ENCODE measurements at regions not wholly inside any gene's neighbourhood (a gene's known extent, or its start where the extent isn't known, plus 50 kb on each side); places are given as distances from the start of the nearest gene placed in this dataset.
"Not testable (repeated sequence)": the region's sequence is repeated elsewhere in the genome, so short reads cannot be mapped to it uniquely, and the experiment has no call there.

- H3K36me3 Mint-ChIP-seq (ENCODE audit: low read depth): no peaks in the 10 kb centered on the region
- no peak overlapping the region for H3K27ac Mint-ChIP-seq
- no peaks in the 10 kb centered on the region for H3K4me1 Mint-ChIP-seq (ENCODE audit: low read depth)
- intact Hi-C loops (cut with micrococcal nuclease): no loop called here
- H3K9me3 Mint-ChIP-seq: peaks cover 11% of the 10 kb centered on the region
- no peak overlapping the region for H3K4me3 Mint-ChIP-seq
- no peaks in the 10 kb centered on the region for H3K27me3 Mint-ChIP-seq (ENCODE audit: insufficient read depth)
- no peak for DNase-seq (ENCODE audit: low spot score)
Observed at GRCh38 chr5:23755906-23756305, 248.5 kb downstream of the PRDM9 start.

GRCh38 chr5:23756779-23757178, 249.4 kb downstream of the PRDM9 start:
- intact Hi-C loops (cut with micrococcal nuclease): no loop called here
- no peaks in the 10 kb centered on the region for H3K4me1 Mint-ChIP-seq (ENCODE audit: low read depth)
- no peak overlapping the region for H3K27ac Mint-ChIP-seq
- peaks cover 5% of the 10 kb centered on the region for H3K9me3 Mint-ChIP-seq
- no peaks in the 10 kb centered on the region for H3K36me3 Mint-ChIP-seq (ENCODE audit: low read depth)
- no peaks in the 10 kb centered on the region for H3K27me3 Mint-ChIP-seq (ENCODE audit: insufficient read depth)
- no peak overlapping the region for H3K4me3 Mint-ChIP-seq
- DNase-seq (ENCODE audit: low spot score): no peak

DNA sequence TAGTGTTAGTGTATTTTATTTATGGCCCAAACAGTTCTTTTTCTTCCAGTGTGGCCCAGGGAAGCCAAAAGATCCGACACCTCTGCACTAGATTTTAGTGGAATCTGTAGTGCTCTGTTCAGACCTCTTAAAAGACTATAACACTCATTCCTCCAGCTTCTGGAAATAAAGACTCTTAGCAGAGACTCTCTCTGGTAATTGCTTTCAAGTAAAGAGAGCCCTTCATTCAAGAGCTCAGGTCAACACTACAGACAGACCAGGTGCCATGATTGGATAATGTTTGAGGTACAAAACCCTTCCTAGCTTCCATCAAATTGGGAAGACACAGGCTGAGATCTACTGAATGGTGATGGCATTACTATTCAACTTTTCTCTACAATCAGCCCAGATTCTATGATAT, 255.8 kb downstream of the PRDM9 start:
- Mint-ChIP-seq H3K4me3 (no peak overlapping the region), H3K4me1 (ENCODE audit: low read depth) (no peaks in the 10 kb centered on the region), H3K27me3 (ENCODE audit: insufficient read depth) (no peaks in the 10 kb centered on the region), H3K36me3 (ENCODE audit: low read depth) (no peaks in the 10 kb centered on the region), H3K9me3 (peaks cover 5% of the 10 kb centered on the region), H3K27ac (no peak overlapping the region)
- intact Hi-C loops (cut with micrococcal nuclease): no loop called here
- no peak for DNase-seq (ENCODE audit: low spot score)

- no peak overlapping the region for H3K4me3 Mint-ChIP-seq
- H3K9me3 Mint-ChIP-seq: peaks cover 19% of the 10 kb centered on the region
- no peak for DNase-seq (ENCODE audit: low spot score)
- H3K4me1 Mint-ChIP-seq (ENCODE audit: low read depth): no peaks in the 10 kb centered on the region
- no peaks in the 10 kb centered on the region for H3K36me3 Mint-ChIP-seq (ENCODE audit: low read depth)
- no peak overlapping the region for H3K27ac Mint-ChIP-seq
- no peaks in the 10 kb centered on the region for H3K27me3 Mint-ChIP-seq (ENCODE audit: insufficient read depth)
- intact Hi-C loops (cut with micrococcal nuclease): no loop called here
Observed at GRCh38 chr5:23776684-23777083, 269.3 kb downstream of the PRDM9 start.

DNA sequence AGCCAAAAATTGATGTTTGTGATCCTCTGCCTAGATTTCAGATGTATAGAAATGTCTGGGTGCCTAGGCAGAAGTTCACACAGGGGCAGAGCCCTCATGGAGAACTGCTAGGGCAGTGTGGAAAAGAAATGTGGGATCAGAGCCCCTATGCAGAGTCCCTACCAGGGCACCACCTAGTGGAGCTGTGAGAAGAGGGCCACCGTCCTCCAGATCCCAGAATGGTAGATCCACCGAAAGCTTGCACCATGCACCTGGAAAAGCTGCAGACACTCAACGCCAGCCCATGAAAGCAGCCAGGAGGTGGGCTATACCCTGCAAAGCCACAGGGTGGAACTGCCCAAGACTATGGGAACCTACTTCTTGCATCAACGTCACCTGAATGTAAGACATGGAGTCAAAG, 292.9 kb downstream of the PRDM9 start:
- H3K9me3 Mint-ChIP-seq: peaks cover 14% of the 10 kb centered on the region
- DNase-seq (ENCODE audit: low spot score); H3K4me3 Mint-ChIP-seq; H3K27ac Mint-ChIP-seq; H3K27me3 Mint-ChIP-seq (ENCODE audit: insufficient read depth); H3K36me3 Mint-ChIP-seq (ENCODE audit: low read depth); H3K4me1 Mint-ChIP-seq (ENCODE audit: low read depth); intact Hi-C loops (cut with micrococcal nuclease): not testable (repeated sequence)

DNA sequence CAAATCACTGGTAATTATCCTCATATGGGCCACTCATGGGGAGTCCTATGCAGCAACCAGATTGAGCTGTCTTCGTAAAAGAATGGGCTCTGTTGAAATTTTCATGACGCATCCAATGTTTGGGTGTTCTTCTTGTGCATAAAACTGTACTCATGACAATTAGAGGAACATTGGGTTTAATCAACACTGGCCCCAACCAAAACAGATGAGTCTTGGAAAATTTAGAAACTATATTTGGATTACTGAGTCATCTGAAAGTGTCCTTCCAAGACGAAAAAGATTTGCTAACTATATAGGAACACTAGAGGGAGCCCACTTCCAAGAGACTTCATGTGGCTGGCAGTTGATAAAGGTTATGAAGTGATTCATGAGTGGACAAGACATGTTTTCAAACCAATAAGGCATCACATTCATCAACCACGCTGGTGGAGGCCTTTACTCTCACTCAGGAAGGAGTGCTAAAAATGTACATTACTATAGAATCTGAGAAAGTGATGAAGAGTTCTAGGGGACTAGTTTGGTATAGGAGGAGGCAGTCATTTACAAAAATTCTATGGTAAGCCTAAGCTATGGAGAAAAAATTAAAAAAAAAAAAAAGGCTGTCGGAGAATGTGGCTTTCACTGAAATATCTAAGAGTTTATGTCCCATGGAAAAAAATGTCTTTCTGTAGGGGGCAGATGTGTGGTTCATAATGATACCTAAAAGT, 313.5 kb downstream of the PRDM9 start:
- no peak for DNase-seq (ENCODE audit: low spot score)
- Mint-ChIP-seq H3K9me3 (peaks cover 10% of the 10 kb centered on the region), H3K4me1 (ENCODE audit: low read depth) (no peaks in the 10 kb centered on the region), H3K27ac (no peak overlapping the region), H3K36me3 (ENCODE audit: low read depth) (no peaks in the 10 kb centered on the region), H3K4me3 (no peak overlapping the region), H3K27me3 (ENCODE audit: insufficient read depth) (no peaks in the 10 kb centered on the region)
- intact Hi-C loops (cut with micrococcal nuclease): no loop called here

- Mint-ChIP-seq H3K27ac (no peak overlapping the region), H3K36me3 (ENCODE audit: low read depth) (no peaks in the 10 kb centered on the region), H3K27me3 (ENCODE audit: insufficient read depth) (no peaks in the 10 kb centered on the region), H3K9me3 (peaks cover 16% of the 10 kb centered on the region), H3K4me3 (no peak overlapping the region), H3K4me1 (ENCODE audit: low read depth) (no peaks in the 10 kb centered on the region)
- DNase-seq (ENCODE audit: low spot score): no peak
- intact Hi-C loops (cut with micrococcal nuclease): no loop called here
Observed at GRCh38 chr5:23823521-23823920, 316.1 kb downstream of the PRDM9 start.

DNA sequence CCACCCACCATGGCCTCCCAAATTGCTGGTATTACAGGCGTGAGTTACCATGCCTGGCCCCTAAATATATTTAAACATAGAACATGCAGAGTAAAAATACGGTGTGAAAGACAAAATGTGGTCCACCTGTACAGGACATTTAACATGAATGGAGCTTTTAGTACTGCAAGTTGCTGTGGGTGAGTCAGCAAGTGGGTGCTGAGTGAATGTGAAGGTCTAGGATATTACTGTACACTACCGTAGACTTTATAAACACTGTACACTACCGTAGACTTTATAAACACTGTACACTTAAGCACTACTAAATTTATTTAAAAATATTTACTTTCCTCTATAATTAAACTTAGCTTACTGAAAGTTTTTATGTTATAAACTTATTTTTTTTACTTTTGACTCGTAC, 317.8 kb downstream of the PRDM9 start:
- no peak overlapping the region for H3K4me3 Mint-ChIP-seq
- H3K27me3 Mint-ChIP-seq (ENCODE audit: insufficient read depth): no peaks in the 10 kb centered on the region
- H3K4me1 Mint-ChIP-seq (ENCODE audit: low read depth): no peaks in the 10 kb centered on the region
- intact Hi-C loops (cut with micrococcal nuclease): no loop called here
- no peak for DNase-seq (ENCODE audit: low spot score)
- H3K9me3 Mint-ChIP-seq: peaks cover 16% of the 10 kb centered on the region
- no peak overlapping the region for H3K27ac Mint-ChIP-seq
- H3K36me3 Mint-ChIP-seq (ENCODE audit: low read depth): no peaks in the 10 kb centered on the region

DNA sequence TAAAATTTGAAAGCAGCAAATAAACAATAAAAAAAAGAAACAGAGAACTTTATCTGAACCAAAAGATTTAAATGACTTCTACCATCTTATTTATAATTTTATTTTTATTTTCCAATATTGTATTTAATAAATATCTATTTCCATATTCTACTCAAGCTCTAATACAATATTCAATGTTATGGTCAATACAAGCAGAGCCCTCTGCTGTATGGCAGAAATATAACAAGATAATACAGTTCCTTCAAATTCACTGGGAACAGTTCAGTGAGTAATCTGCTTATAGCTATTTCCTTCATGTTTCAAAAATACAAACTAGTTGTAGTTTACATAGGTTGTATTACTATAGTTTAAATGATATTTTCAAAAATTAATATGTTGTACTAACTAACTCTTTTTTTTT, 332.7 kb downstream of the PRDM9 start:
- DNase-seq (ENCODE audit: low spot score): no peak
- H3K27me3 Mint-ChIP-seq (ENCODE audit: insufficient read depth): no peaks in the 10 kb centered on the region
- peaks cover 20% of the 10 kb centered on the region for H3K9me3 Mint-ChIP-seq
- H3K4me1 Mint-ChIP-seq (ENCODE audit: low read depth): no peaks in the 10 kb centered on the region
- H3K4me3 Mint-ChIP-seq: no peak overlapping the region
- no peak overlapping the region for H3K27ac Mint-ChIP-seq
- intact Hi-C loops (cut with micrococcal nuclease): no loop called here
- no peaks in the 10 kb centered on the region for H3K36me3 Mint-ChIP-seq (ENCODE audit: low read depth)

- Mint-ChIP-seq H3K27me3 (ENCODE audit: insufficient read depth) (no peaks in the 10 kb centered on the region), H3K9me3 (peaks cover 8% of the 10 kb centered on the region), H3K4me3 (no peak overlapping the region), H3K36me3 (ENCODE audit: low read depth) (no peaks in the 10 kb centered on the region), H3K27ac (no peak overlapping the region), H3K4me1 (ENCODE audit: low read depth) (no peaks in the 10 kb centered on the region)
- no peak for DNase-seq (ENCODE audit: low spot score)
- intact Hi-C loops (cut with micrococcal nuclease): no loop called here
Observed at GRCh38 chr5:23864786-23865185, 357.4 kb downstream of the PRDM9 start.

DNA sequence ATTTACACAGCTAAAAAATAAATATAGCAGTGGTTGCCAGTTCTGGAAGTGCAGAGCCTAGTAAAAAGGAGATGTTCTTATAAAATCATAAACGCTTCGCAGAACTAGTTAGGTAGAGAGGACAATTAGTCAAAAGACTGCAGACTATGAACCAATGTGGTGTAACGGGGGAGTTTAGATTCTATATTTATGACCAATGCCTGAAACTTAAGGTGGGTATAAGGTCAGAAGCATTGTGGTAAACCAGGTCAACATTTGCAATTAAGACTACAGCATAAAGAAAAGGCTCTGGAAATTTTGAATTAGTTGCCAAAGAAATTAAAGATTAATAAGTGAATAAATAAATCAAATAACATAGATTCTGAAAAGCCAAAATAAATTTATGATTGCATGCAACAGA, 370.4 kb downstream of the PRDM9 start:
- H3K4me1 Mint-ChIP-seq (ENCODE audit: low read depth): no peaks in the 10 kb centered on the region
- no peaks in the 10 kb centered on the region for H3K27me3 Mint-ChIP-seq (ENCODE audit: insufficient read depth)
- peaks cover 3% of the 10 kb centered on the region for H3K9me3 Mint-ChIP-seq
- no peak overlapping the region for H3K27ac Mint-ChIP-seq
- no peak for DNase-seq (ENCODE audit: low spot score)
- H3K4me3 Mint-ChIP-seq: no peak overlapping the region
- no peaks in the 10 kb centered on the region for H3K36me3 Mint-ChIP-seq (ENCODE audit: low read depth)
- intact Hi-C loops (cut with micrococcal nuclease): no loop called here

GRCh38 chr5:23884405-23885031, 377.1 kb downstream of the PRDM9 start:
- Mint-ChIP-seq H3K36me3 (ENCODE audit: low read depth) (no peaks in the 10 kb centered on the region), H3K4me3 (no peak overlapping the region), H3K27ac (no peak overlapping the region), H3K9me3 (peaks cover 16% of the 10 kb centered on the region), H3K4me1 (ENCODE audit: low read depth) (no peaks in the 10 kb centered on the region), H3K27me3 (ENCODE audit: insufficient read depth) (no peaks in the 10 kb centered on the region)
- no peak for DNase-seq (ENCODE audit: low spot score)
- intact Hi-C loops (cut with micrococcal nuclease): no loop called here

DNA sequence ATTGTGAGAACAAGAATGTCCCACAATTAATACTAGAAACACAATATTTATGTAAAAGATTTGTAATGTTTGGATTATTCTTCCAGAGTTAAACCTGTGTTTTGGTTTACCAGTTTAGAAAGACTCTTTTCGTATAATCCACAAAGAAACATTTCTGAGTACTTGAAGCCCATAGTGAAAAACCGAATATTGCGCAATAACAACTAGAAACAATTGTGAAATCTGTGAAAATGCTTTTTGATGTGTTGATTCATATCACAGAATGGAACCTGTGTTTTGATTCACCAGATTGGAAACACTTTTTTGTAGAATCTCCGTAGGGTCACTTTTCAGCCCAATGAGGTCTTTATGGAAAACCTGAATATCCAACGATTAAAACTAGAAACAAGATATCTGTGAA, 386.2 kb downstream of the PRDM9 start:
- no peak for DNase-seq (ENCODE audit: low spot score)

DNA sequence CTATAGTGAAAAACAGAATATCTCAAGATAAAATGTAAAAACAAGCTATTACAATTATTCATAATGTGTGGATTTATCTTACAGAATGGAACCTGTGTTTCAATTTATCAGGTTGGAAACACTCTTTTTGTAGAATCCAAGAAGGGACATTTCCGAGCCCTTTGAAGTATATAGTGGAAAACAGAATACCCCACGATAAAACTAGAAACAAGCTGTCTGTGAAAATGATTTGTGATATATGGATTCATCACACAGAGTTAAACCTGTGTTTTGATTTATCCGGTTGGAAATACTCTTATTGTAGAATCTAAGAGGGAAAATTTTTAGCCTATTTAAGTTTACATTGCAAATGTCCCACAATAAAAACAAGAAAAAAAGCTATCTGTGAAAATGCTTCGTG, 388.2 kb downstream of the PRDM9 start:
- no peak overlapping the region for H3K4me3 Mint-ChIP-seq
- H3K4me1 Mint-ChIP-seq (ENCODE audit: low read depth): no peaks in the 10 kb centered on the region
- no peaks in the 10 kb centered on the region for H3K36me3 Mint-ChIP-seq (ENCODE audit: low read depth)
- peaks cover 24% of the 10 kb centered on the region for H3K9me3 Mint-ChIP-seq
- intact Hi-C loops (cut with micrococcal nuclease): no loop called here
- H3K27me3 Mint-ChIP-seq (ENCODE audit: insufficient read depth): no peaks in the 10 kb centered on the region
- H3K27ac Mint-ChIP-seq: no peak overlapping the region
- DNase-seq (ENCODE audit: low spot score): no peak

More for the DNA sequence above, 386.2 kb downstream of the PRDM9 start:
- Mint-ChIP-seq H3K27ac (no peak overlapping the region), H3K4me1 (ENCODE audit: low read depth) (no peaks in the 10 kb centered on the region), H3K36me3 (ENCODE audit: low read depth) (no peaks in the 10 kb centered on the region), H3K9me3 (peaks cover 24% of the 10 kb centered on the region), H3K27me3 (ENCODE audit: insufficient read depth) (no peaks in the 10 kb centered on the region), H3K4me3 (no peak overlapping the region)
- intact Hi-C loops (cut with micrococcal nuclease): no loop called here
